Chondrocyte (in vitro differentiated cells): ENCODE measurements at regions not wholly inside any gene's neighbourhood (a gene's known extent, or its start where the extent isn't known, plus 50 kb on each side); places are given as distances from the start of the nearest gene placed in this dataset.
A peak's percentile ranks its signal among the peaks of the same experiment; 100 is the strongest.

Source experiments
- DNase-seq: peaks from one replicate; pipeline ENCODE4 v3.0.0; 2021; ENCODE audit warnings: mixed read lengths, low spot score
- H3K27ac Mint-ChIP-seq: one replicate; pipeline ENCODE4 v1.8.0; 2021; ENCODE audit warnings: mild to moderate bottlenecking, moderate library complexity, mixed read lengths; ENCODE audit not compliant: unreplicated experiment
- H3K27me3 Mint-ChIP-seq: 2 replicates; pipeline ENCODE4 v1.8.0; 2021; ENCODE audit warnings: low read depth, mixed read lengths
- H3K36me3 Mint-ChIP-seq: 2 replicates; pipeline ENCODE4 v1.8.0; 2021; ENCODE audit warnings: low read depth, mixed read lengths
- H3K4me1 Mint-ChIP-seq: 2 replicates; pipeline ENCODE4 v1.8.0; 2021; ENCODE audit warnings: low read depth, mild to moderate bottlenecking, mixed read lengths
- H3K4me3 Mint-ChIP-seq: one replicate; pipeline ENCODE4 v1.8.0; 2021; ENCODE audit warnings: mild to moderate bottlenecking, moderate library complexity, mixed read lengths; ENCODE audit not compliant: unreplicated experiment
- H3K9me3 Mint-ChIP-seq: 2 replicates; pipeline ENCODE4 v1.8.0; 2021; ENCODE audit warnings: low read depth, mixed read lengths
- TF ChIP-seq, protein P1 (sequence below): fragments of 200-600 bp; sonication (generic); IDR thresholded peaks from 2 replicates; pipeline ENCODE4 v1.5.0; 2021; ENCODE audit warnings: antibody characterized with exemption, mild to moderate bottlenecking, moderate library complexity

DNA sequence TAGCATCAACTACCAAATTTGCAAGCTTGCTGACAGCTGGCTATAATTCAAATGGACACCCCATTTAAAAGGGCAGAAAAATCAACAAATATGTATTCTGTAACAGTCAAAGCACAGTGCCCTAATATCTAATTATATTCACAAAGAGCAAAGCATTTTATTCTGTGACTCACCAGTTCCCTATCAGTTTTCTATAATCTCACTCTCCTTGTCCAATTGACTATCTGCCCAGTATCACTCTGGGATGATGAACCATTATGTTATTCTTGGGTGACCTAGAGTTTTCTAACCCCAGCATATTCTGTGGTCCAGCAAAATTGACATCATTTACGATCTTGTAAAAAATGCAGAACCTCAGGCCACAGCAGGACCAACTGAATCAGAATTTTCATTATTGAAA is 82.0 kb upstream of the FREM3 start:
- Mint-ChIP-seq H3K4me3 (no peak overlapping the region), H3K27ac (no peak overlapping the region), H3K4me1 (no peaks in the 10 kb centered on the region), H3K36me3 (no peaks in the 10 kb centered on the region), H3K9me3 (peaks cover 7% of the 10 kb centered on the region), H3K27me3 (peaks cover 4% of the 10 kb centered on the region)
- TF ChIP-seq, protein P1, sequence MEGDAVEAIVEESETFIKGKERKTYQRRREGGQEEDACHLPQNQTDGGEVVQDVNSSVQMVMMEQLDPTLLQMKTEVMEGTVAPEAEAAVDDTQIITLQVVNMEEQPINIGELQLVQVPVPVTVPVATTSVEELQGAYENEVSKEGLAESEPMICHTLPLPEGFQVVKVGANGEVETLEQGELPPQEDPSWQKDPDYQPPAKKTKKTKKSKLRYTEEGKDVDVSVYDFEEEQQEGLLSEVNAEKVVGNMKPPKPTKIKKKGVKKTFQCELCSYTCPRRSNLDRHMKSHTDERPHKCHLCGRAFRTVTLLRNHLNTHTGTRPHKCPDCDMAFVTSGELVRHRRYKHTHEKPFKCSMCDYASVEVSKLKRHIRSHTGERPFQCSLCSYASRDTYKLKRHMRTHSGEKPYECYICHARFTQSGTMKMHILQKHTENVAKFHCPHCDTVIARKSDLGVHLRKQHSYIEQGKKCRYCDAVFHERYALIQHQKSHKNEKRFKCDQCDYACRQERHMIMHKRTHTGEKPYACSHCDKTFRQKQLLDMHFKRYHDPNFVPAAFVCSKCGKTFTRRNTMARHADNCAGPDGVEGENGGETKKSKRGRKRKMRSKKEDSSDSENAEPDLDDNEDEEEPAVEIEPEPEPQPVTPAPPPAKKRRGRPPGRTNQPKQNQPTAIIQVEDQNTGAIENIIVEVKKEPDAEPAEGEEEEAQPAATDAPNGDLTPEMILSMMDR, result no peak
- no peak for DNase-seq

DNA sequence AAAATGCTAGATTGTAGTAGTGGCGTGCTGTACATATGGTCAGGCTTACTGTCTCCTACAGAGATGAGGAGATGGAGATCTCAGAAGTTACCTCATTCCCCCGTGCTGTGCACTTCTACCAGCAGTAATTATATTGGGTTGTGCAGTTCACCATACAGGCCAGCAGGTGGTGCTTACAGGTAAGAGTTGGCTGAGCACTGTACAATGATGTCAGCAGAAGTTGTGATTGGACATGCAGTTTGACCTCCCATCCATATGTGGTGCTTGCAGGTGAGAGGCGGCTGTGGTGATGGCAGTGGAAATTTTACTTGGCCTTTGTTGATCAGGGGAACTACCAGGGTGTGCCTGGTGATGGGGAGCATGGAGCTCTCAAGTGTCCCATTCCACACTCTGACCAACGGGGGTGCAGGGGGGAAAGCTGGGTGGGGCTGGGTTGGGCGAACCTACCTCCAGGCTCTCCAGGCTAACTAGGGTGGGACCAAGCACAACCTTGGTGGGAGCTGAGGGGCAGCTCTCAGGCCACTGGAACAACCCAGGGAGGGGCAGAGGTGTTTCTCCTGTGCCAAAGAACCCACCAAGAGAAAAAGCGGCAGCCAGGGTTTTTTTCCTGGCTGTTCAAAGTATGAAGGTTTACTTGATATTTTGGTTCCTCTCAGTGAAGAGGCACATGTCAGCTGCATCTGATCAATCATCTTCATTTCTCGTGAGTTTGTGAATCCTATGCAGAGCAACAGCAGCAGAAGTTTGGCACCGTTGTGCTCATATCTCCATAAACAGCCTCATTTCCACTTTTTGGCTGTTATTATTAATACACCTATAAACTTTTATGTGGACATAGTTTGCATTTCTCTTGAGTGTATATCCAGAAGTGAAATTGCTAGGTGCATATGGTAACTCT is 73.8 kb upstream of the FREM3 start:
- TF ChIP-seq, protein P1, result peak; percentile 81
- Mint-ChIP-seq H3K4me1 (no peaks in the 10 kb centered on the region), H3K27me3 (peaks cover 38% of the 10 kb centered on the region), H3K4me3 (no peak overlapping the region), H3K9me3 (peaks cover 6% of the 10 kb centered on the region), H3K36me3 (no peaks in the 10 kb centered on the region), H3K27ac (no peak overlapping the region)
- no peak for DNase-seq

DNA sequence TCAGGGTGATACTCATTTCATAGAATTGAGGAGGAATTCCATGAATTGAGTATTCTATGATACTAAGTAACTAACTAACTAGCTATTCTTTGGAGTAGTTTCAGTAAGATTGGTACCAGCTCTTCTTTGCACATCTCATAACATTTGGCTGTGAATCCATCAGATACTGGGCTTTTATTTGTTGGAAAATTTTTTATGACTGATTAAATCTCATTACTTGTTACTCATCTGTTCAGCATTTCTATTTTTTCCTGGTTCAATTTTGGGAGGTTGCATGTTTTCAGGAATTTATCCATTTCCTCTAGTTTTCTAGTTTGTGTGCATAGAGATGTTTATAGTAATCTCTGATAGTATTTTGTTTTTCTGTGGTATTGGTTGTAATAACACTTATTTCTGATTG is 70.8 kb upstream of the FREM3 start:
- peaks cover 35% of the 10 kb centered on the region for H3K27me3 Mint-ChIP-seq
- H3K36me3 Mint-ChIP-seq, result no peaks in the 10 kb centered on the region
- no peak overlapping the region for H3K4me3 Mint-ChIP-seq
- TF ChIP-seq, protein P1, result no peak
- H3K4me1 Mint-ChIP-seq, result no peaks in the 10 kb centered on the region
- peaks cover 6% of the 10 kb centered on the region for H3K9me3 Mint-ChIP-seq
- no peak for DNase-seq
- H3K27ac Mint-ChIP-seq, result no peak overlapping the region

DNA sequence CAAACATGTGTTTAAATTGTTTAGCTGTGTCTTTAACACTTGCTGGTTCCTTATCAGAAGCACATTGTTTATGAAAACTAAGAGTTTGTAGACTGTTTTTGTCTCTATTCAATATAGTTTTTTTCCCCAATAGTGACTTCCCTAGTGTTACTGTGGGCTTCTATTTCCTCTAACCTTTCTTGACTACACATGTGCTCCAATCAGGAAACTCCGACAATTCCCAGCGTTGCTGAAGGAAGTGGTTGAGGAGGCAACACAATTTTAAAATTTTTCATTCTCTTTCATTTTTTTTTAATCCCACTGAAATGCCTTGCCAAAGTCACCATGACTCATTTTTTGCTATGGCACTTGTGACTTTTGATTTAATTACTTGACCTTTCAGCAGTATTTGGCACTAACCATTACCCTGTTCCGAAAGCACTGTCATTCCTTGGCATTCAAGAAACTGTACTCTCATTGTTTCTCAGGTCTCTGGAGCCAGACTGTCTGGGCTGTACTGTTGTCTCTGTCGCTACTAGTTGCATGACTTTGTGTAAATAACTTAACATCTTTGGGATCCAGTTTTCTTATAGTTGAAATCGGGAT is 67.6 kb upstream of the FREM3 start:
- DNase-seq, result no peak
- Mint-ChIP-seq H3K27ac (no peak overlapping the region), H3K4me1 (no peaks in the 10 kb centered on the region), H3K36me3 (no peaks in the 10 kb centered on the region), H3K4me3 (no peak overlapping the region), H3K27me3 (peaks cover 32% of the 10 kb centered on the region), H3K9me3 (peaks cover 1% of the 10 kb centered on the region)
- TF ChIP-seq, protein P1, result no peak

DNA sequence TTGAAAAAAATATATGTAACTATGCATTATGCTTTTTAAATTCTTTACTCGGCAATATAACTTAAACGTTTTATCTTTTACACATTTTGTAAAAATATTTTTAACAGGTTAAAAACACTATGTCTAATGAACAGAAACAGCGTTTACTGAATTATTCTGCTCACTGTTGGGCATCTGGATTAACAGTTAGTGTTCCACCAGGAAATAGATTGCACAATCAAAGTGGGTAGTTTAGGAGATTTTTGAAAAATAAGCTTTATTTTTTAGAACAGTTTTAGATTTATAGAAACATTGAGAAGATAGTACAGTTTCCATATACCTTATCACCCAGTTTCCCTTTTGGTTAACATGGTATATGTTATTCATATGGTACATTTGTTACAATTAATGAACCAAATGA is 63.1 kb upstream of the FREM3 start:
- DNase-seq, result no peak
- TF ChIP-seq, protein P1, result no peak
- no peak overlapping the region for H3K4me3 Mint-ChIP-seq
- no peaks in the 10 kb centered on the region for H3K36me3 Mint-ChIP-seq
- no peaks in the 10 kb centered on the region for H3K9me3 Mint-ChIP-seq
- H3K4me1 Mint-ChIP-seq, result no peaks in the 10 kb centered on the region
- peaks cover 16% of the 10 kb centered on the region for H3K27me3 Mint-ChIP-seq
- H3K27ac Mint-ChIP-seq, result no peak overlapping the region
